ENCODE measurements at regions not wholly inside any gene's neighbourhood (a gene's known extent, or its start where the extent isn't known, plus 50 kb on each side); places are given as distances from the start of the nearest gene placed in this dataset.

- Histone ChIP-seq H3K9me3 (no peaks in the 10 kb centered on the region), H3K4me1 (ENCODE audit: control insufficient read depth in 1 of 2, insufficient read depth in 1 of 2, low read depth in 1 of 2, low read length in 1 of 2) (no peaks in the 10 kb centered on the region), H3K27me3 (no peaks in the 10 kb centered on the region), H3K4me3 (ENCODE audit: low read depth in 1 of 2, low read length in 1 of 2) (no peak overlapping the region), H3K27ac (no peak overlapping the region), H3K36me3 (no peaks in the 10 kb centered on the region)
- TF ChIP-seq CTCF (IDR thresholded peaks at IDR 0.05), result no peak
Observed at GRCh38 chr5:61967681-61968080, 338.3 kb upstream of the KIF2A start.

GRCh38 chr5:61969347-61969746, 336.7 kb upstream of the KIF2A start:
- no peak overlapping the region for H3K4me3 ChIP-seq (ENCODE audit: low read depth in 1 of 2, low read length in 1 of 2)
- no peak overlapping the region for H3K27ac ChIP-seq
- H3K27me3 ChIP-seq, result no peaks in the 10 kb centered on the region
- H3K36me3 ChIP-seq, result no peaks in the 10 kb centered on the region
- H3K4me1 ChIP-seq (ENCODE audit: control insufficient read depth in 1 of 2, insufficient read depth in 1 of 2, low read depth in 1 of 2, low read length in 1 of 2), result no peaks in the 10 kb centered on the region
- no peak for TF ChIP-seq CTCF (IDR thresholded peaks at IDR 0.05)
- no peaks in the 10 kb centered on the region for H3K9me3 ChIP-seq

- Histone ChIP-seq H3K27ac (no peak overlapping the region), H3K9me3 (no peaks in the 10 kb centered on the region), H3K36me3 (no peaks in the 10 kb centered on the region), H3K27me3 (no peaks in the 10 kb centered on the region), H3K4me3 (ENCODE audit: low read depth in 1 of 2, low read length in 1 of 2) (no peak overlapping the region), H3K4me1 (ENCODE audit: control insufficient read depth in 1 of 2, insufficient read depth in 1 of 2, low read depth in 1 of 2, low read length in 1 of 2) (no peaks in the 10 kb centered on the region)
- TF ChIP-seq CTCF (IDR thresholded peaks at IDR 0.05), result no peak
Observed at GRCh38 chr5:61969755-61970154, 336.3 kb upstream of the KIF2A start.

DNA sequence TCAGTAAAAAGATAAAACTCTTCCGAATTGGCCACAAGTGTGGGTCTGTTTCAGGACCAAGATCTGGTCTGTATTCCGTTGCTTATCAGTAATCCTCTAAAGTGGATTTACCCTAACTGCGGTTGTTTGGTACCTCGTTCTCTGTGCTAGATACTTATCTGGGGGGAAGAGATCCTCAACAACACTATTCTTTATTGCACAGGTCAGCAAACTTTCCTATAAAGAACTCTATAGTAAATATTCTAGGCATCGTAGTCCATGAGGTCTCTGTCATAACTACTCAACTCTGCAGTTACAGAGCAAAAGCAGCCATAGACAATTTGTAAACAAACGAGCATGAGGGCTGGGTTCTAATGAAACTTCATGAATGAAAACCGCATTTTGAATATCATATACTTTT, 335.8 kb upstream of the KIF2A start:
- TF ChIP-seq CTCF (IDR thresholded peaks at IDR 0.05), result no peak
- Histone ChIP-seq H3K4me1 (ENCODE audit: control insufficient read depth in 1 of 2, insufficient read depth in 1 of 2, low read depth in 1 of 2, low read length in 1 of 2) (no peaks in the 10 kb centered on the region), H3K4me3 (ENCODE audit: low read depth in 1 of 2, low read length in 1 of 2) (no peak overlapping the region), H3K27me3 (no peaks in the 10 kb centered on the region), H3K27ac (no peak overlapping the region), H3K36me3 (no peaks in the 10 kb centered on the region), H3K9me3 (no peaks in the 10 kb centered on the region)

DNA sequence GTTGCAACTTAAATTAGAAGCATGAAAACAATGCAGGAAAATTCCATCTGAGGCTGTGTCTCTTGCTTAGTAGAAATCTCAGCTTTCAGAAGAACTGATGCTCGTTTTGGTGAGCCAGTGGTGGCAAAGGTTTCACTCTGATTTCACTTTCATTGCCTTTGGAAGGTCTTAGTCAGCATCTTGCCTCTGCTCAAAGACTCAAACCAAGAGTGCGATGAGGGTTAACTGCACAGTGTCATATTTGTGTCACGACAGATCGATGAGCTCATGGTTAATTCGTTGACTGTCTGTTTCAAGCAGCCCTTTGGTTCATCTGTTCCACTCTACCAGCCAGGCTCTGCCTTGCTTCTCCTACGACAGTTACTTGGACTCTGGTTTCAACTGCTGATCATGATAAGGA, 331.3 kb upstream of the KIF2A start:
- H3K27ac ChIP-seq, result no peak overlapping the region
- H3K27me3 ChIP-seq, result no peaks in the 10 kb centered on the region
- H3K4me1 ChIP-seq (ENCODE audit: control insufficient read depth in 1 of 2, insufficient read depth in 1 of 2, low read depth in 1 of 2, low read length in 1 of 2), result no peaks in the 10 kb centered on the region
- H3K4me3 ChIP-seq (ENCODE audit: low read depth in 1 of 2, low read length in 1 of 2), result no peak overlapping the region
- H3K9me3 ChIP-seq, result no peaks in the 10 kb centered on the region
- no peak for TF ChIP-seq CTCF (IDR thresholded peaks at IDR 0.05)
- no peaks in the 10 kb centered on the region for H3K36me3 ChIP-seq

- Histone ChIP-seq H3K36me3 (no peaks in the 10 kb centered on the region), H3K4me1 (ENCODE audit: control insufficient read depth in 1 of 2, insufficient read depth in 1 of 2, low read depth in 1 of 2, low read length in 1 of 2) (no peaks in the 10 kb centered on the region), H3K9me3 (no peaks in the 10 kb centered on the region), H3K27ac (no peak overlapping the region), H3K4me3 (ENCODE audit: low read depth in 1 of 2, low read length in 1 of 2) (no peak overlapping the region), H3K27me3 (no peaks in the 10 kb centered on the region)
- no peak for TF ChIP-seq CTCF (IDR thresholded peaks at IDR 0.05)
Observed at GRCh38 chr5:61981886-61982285, 324.1 kb upstream of the KIF2A start.

Data from neutrophil (primary cell).